H1 (cell line): ENCODE measurements at regions not wholly inside any gene's neighbourhood (a gene's known extent, or its start where the extent isn't known, plus 50 kb on each side); places are given as distances from the start of the nearest gene placed in this dataset.

Experiments used
- CTCF ChIA-PET: fragments of 300-600 bp; sonication (Branson Sonifier 250); formaldehyde crosslinking; loops from one replicate; lab custom pipeline; 2021; ENCODE audit not compliant: partially characterized antibody; lab: Charles Lee
- POLR2A ChIA-PET: fragments of 300-600 bp; sonication (Branson Sonifier 250); formaldehyde crosslinking; loops from one replicate; lab custom pipeline; 2021; ENCODE audit warnings: inconsistent platforms; ENCODE audit not compliant: partially characterized antibody; lab: Charles Lee
- DNase-seq, 2 experiments: peaks; one replicate each; pipeline versions ENCODE4 v3.0.0 to v3.0.0-alpha.2; 2010 to 2022; ENCODE audit warnings: low spot score in 2 of 2, low read depth in 1 of 2, mixed read lengths in 1 of 2
- FAIRE-seq: peaks from 2 replicates; lab custom pipeline; 2011; peaks lifted over from hg19 to GRCh38; lab: Jason Lieb, UNC
- H2AFZ ChIP-seq: 2 replicates; pipeline ENCODE4 v1.8.1; 2012; ENCODE audit warnings: low read length, inconsistent platforms
- H2AK5ac ChIP-seq: 2 replicates; pipeline ENCODE4 v1.6.1; 2013; ENCODE audit warnings: low read depth, low read length
- H2BK120ac ChIP-seq: replicated peaks from 2 replicates; pipeline ENCODE3; 2013; ENCODE audit warnings: low read depth, low read length, inconsistent platforms
- H2BK12ac ChIP-seq: 2 replicates; pipeline ENCODE4 v1.6.1; 2013; ENCODE audit warnings: low read depth, low read length
- H2BK15ac ChIP-seq: 2 replicates; pipeline ENCODE4 v1.6.1; 2013; ENCODE audit warnings: low read length
- H2BK20ac ChIP-seq: 2 replicates; pipeline ENCODE4 v1.6.1; 2013; ENCODE audit warnings: low read length
- H2BK5ac ChIP-seq: 2 replicates; pipeline ENCODE4 v1.6.1; 2013; ENCODE audit warnings: low read depth, low read length
- H3K14ac ChIP-seq: 2 replicates; pipeline ENCODE4 v1.6.1; 2013; ENCODE audit warnings: inconsistent platforms; ENCODE audit not compliant: insufficient read length
- H3K18ac ChIP-seq: 2 replicates; pipeline ENCODE4 v1.6.1; 2013; ENCODE audit warnings: low read length; ENCODE audit errors: extremely low read depth
- H3K23ac ChIP-seq: 2 replicates; pipeline ENCODE4 v1.6.1; 2013; ENCODE audit warnings: inconsistent platforms; ENCODE audit not compliant: insufficient read length
- H3K23me2 ChIP-seq: 2 replicates; pipeline ENCODE4 v1.6.1; 2013; ENCODE audit warnings: low read depth, low read length
- H3K27ac ChIP-seq: 2 replicates; pipeline ENCODE4 v1.6.1; 2011; ENCODE audit warnings: low read depth, low read length, inconsistent platforms
- H3K27me3 ChIP-seq, 4 experiments: replicated peaks in 1 of 4; 1 replicate in 1 of 4; 2 replicates in 3 of 4; pipeline versions ENCODE4 v1.6.1 to v1.8.1; 2011 to 2013; ENCODE audit warnings: low read length in 3 of 4, mild to moderate bottlenecking in 3 of 4, inconsistent platforms in 2 of 4, mixed read lengths in 2 of 4, moderate library complexity in 1 of 4; ENCODE audit not compliant: control insufficient read depth in 3 of 4, insufficient read depth in 3 of 4; ENCODE audit errors: extremely low read depth in 1 of 4
- H3K36me3 ChIP-seq, 4 experiments: 2 replicates each; pipeline versions ENCODE4 v1.6.1 to v1.8.1; 2011 to 2013; ENCODE audit warnings: mild to moderate bottlenecking in 4 of 4, low read length in 3 of 4, moderate library complexity in 2 of 4, control low read depth in 1 of 4, inconsistent platforms in 1 of 4; ENCODE audit not compliant: insufficient read depth in 4 of 4, control insufficient read depth in 2 of 4
- H3K4ac ChIP-seq: replicated peaks from 2 replicates; pipeline ENCODE3; 2013; ENCODE audit warnings: low read length, low read depth, mixed read lengths, inconsistent platforms; ENCODE audit not compliant: insufficient read length
- H3K4me1 ChIP-seq, 4 experiments: replicated peaks in 1 of 4; 1 replicate in 1 of 4; 2 replicates in 3 of 4; pipeline versions ENCODE4 v1.6.1 to v1.8.1; 2011 to 2013; ENCODE audit warnings: low read length in 3 of 4, inconsistent platforms in 2 of 4, mixed read lengths in 1 of 4; ENCODE audit not compliant: insufficient read depth in 4 of 4, control insufficient read depth in 3 of 4
- H3K4me2 ChIP-seq, 2 experiments: 2 replicates each; pipeline versions ENCODE4 v1.6.1 to v1.8.1; 2011 to 2013; ENCODE audit warnings: low read depth in 2 of 2, low read length in 2 of 2, control low read depth in 1 of 2, inconsistent platforms in 1 of 2, mild to moderate bottlenecking in 1 of 2; ENCODE audit not compliant: insufficient read depth in 1 of 2
- H3K4me3 ChIP-seq, 4 experiments: fragments of 200-600, 300-600 bp in 1 of 4; sonication (generic), shearing (Covaris generic), sonication (Bioruptor Twin) in 1 of 4; 2 replicates each; pipeline versions ENCODE4 v1.5.1 to v1.8.1; 2011 to 2016; ENCODE audit warnings: low read length in 4 of 4, low read depth in 3 of 4, control low read depth in 2 of 4, inconsistent platforms in 2 of 4, mild to moderate bottlenecking in 2 of 4, mixed read lengths in 1 of 4, moderate library complexity in 1 of 4; ENCODE audit not compliant: insufficient read depth in 2 of 4; ENCODE audit errors: extremely low read depth in 1 of 4
- H3K56ac ChIP-seq: replicated peaks from 2 replicates; pipeline ENCODE3; 2013; ENCODE audit warnings: low read depth, mild to moderate bottlenecking, mixed read lengths, low read length, inconsistent platforms; ENCODE audit not compliant: insufficient read length
- H3K79me1 ChIP-seq: 2 replicates; pipeline ENCODE4 v1.6.1; 2013; ENCODE audit warnings: low read depth, low read length, control low read depth
- H3K79me2 ChIP-seq, 2 experiments: 2 replicates each; pipeline versions ENCODE4 v1.6.1 to v1.8.1; 2012 to 2013; ENCODE audit warnings: low read length in 2 of 2, mild to moderate bottlenecking in 2 of 2, inconsistent platforms in 1 of 2; ENCODE audit not compliant: insufficient read depth in 2 of 2, control insufficient read depth in 1 of 2
- H3K9ac ChIP-seq, 4 experiments: replicated peaks in 1 of 4; 1 replicate in 1 of 4; 2 replicates in 3 of 4; pipeline versions ENCODE4 v1.6.1 to v1.8.1; 2011 to 2013; ENCODE audit warnings: low read depth in 3 of 4, low read length in 3 of 4, control low read depth in 2 of 4, mild to moderate bottlenecking in 2 of 4, moderate library complexity in 2 of 4, inconsistent platforms in 1 of 4; ENCODE audit errors: extremely low read depth in 1 of 4
- H3K9me3 ChIP-seq, 2 experiments: 2 replicates each; pipeline versions ENCODE4 v1.6.1 to v1.8.1; 2012 to 2013; ENCODE audit warnings: mild to moderate bottlenecking in 2 of 2, moderate library complexity in 2 of 2, control low read depth in 1 of 2, inconsistent platforms in 1 of 2, low read depth in 1 of 2, low read length in 1 of 2, mixed read lengths in 1 of 2; ENCODE audit not compliant: insufficient read depth in 2 of 2
- H4K20me1 ChIP-seq, 2 experiments: replicated peaks in 1 of 2; 2 replicates each; pipeline versions ENCODE3 to v1.8.1; 2011 to 2013; ENCODE audit warnings: inconsistent platforms in 2 of 2, low read length in 2 of 2, mild to moderate bottlenecking in 1 of 2; ENCODE audit not compliant: insufficient read depth in 2 of 2, control insufficient read depth in 1 of 2
- H4K5ac ChIP-seq: 2 replicates; pipeline ENCODE4 v1.6.1; 2013; ENCODE audit warnings: low read length, low read depth, mixed read lengths, inconsistent platforms; ENCODE audit not compliant: insufficient read length
- H4K8ac ChIP-seq: 2 replicates; pipeline ENCODE4 v1.8.0; 2013; ENCODE audit warnings: mild to moderate bottlenecking, moderate library complexity, low read length, inconsistent platforms; ENCODE audit not compliant: insufficient read depth; ENCODE audit errors: extremely low read depth
- H4K91ac ChIP-seq: replicated peaks from 2 replicates; pipeline ENCODE3; 2013; ENCODE audit warnings: low read length, mixed read lengths, inconsistent platforms; ENCODE audit not compliant: insufficient read length
- BCL11A ChIP-seq, 2 experiments: IDR thresholded peaks; one replicate each; pipeline ENCODE4 v1.6.1; 2011; ENCODE audit warnings: low read depth in 2 of 2, low read length in 2 of 2, mild to moderate bottlenecking in 2 of 2
- BRCA1 ChIP-seq: IDR thresholded peaks from 2 replicates; pipeline ENCODE4 v1.6.1; 2012; ENCODE audit warnings: low read depth, low read length, improper control_type of control experiment
- FOSL1 ChIP-seq: IDR thresholded peaks from 2 replicates; pipeline ENCODE4 v1.6.1; 2011; ENCODE audit warnings: mild to moderate bottlenecking, low read depth, low read length, moderate library complexity; ENCODE audit not compliant: insufficient read depth
- POLR2AphosphoS5 ChIP-seq: IDR thresholded peaks from 2 replicates; pipeline ENCODE4 v1.6.1; 2011; ENCODE audit warnings: low read depth, low read length
- TAF7 ChIP-seq: optimal IDR thresholded peaks from 2 replicates; pipeline ENCODE3; 2011; ENCODE audit warnings: low read depth, mild to moderate bottlenecking, inconsistent platforms, low read length, moderate library complexity, borderline replicate concordance
- WGBS, 2 experiments: shearing (Covaris generic) in 1 of 2; methylation state at CpG; one replicate each; pipeline versions ENCODE4 v1.1.6 to v1.1.7; 2013 to 2015; ENCODE audit warnings: low lambda C conversion rate in 2 of 2, mixed read lengths in 2 of 2, inconsistent platforms in 1 of 2, low coverage in 1 of 2, missing lambda C conversion rate in 1 of 2; ENCODE audit not compliant: insufficient replicate concordance in 2 of 2, insufficient coverage in 1 of 2, insufficient read length in 1 of 2; ENCODE audit errors: extremely low coverage in 1 of 2, missing lambda C conversion rate in 1 of 2; 5-methylcytosine and 5-hydroxymethylcytosine counted together

- Histone ChIP-seq H3K36me3 (no peaks in the 10 kb centered on the region), H3K4ac (no peak overlapping the region), H3K14ac (no peak overlapping the region), H3K4me3 (no peak overlapping the region), H4K8ac (no peak overlapping the region; the same call in 1 of the 2 replicates), H2AK5ac (no peak overlapping the region), H4K5ac (no peak overlapping the region), H4K20me1 (no peaks in the 10 kb centered on the region), H3K27ac (no peak overlapping the region), H3K79me1 (no peaks in the 10 kb centered on the region), H3K9me3 (no peaks in the 10 kb centered on the region), H2BK5ac (no peak overlapping the region), H3K4me1 (peaks cover 0 to 4% (median under 1%) of the 10 kb centered on the region in 4 experiments; a peak in 1 of 7 replicates), H3K4me2 (no peak overlapping the region), H3K18ac (no peak overlapping the region), H3K56ac (no peak overlapping the region), H2BK15ac (no peak overlapping the region), H2BK12ac (no peak overlapping the region), H2AFZ (no peak overlapping the region)
- POLR2A ChIA-PET: interaction anchor here (0.6 to 1.3 kb wide), 3 partner anchors 10 to 1118 kb away, joined by 3 read pairs; no protein-coding TSS in a partner anchor
- TF ChIP-seq POLR2AphosphoS5: no peak
- TF ChIP-seq FOSL1: no peak
- no peak for TF ChIP-seq BRCA1
- no peak for TF ChIP-seq BCL11A (IDR thresholded peaks at IDR 0.05; ENCODE audit: low read depth in 2 of 2, low read length in 2 of 2)
- TF ChIP-seq TAF7: no peak
- TF ChIP-seq, all 59 proteins: peak for 0
- DNase-seq (no peak), FAIRE-seq (no peak)
- H3K23me2 ChIP-seq: no peaks in the 10 kb centered on the region
- H3K79me2 ChIP-seq: no peaks in the 10 kb centered on the region
- CTCF ChIA-PET: interaction anchor here (0.6 to 1.3 kb wide), 2 partner anchors 8 to 355 kb away, joined by 3 read pairs; no protein-coding TSS in a partner anchor
- WGBS, 2 experiments: 94% methylated on average over 7 of the region's 10 CpGs; no CpG with 5 or more reads in 1 of the 2 experiments
- H4K91ac ChIP-seq: no peak overlapping the region
- no peak overlapping the region for H3K23ac ChIP-seq
- no peak overlapping the region for H2BK20ac ChIP-seq
- H2BK120ac ChIP-seq: no peak overlapping the region
- peaks cover 0 to 8% (median 2%) of the 10 kb centered on the region in 4 experiments; a peak in 2 of 7 replicates for H3K27me3 ChIP-seq
- H3K9ac ChIP-seq: no peak overlapping the region
Measured at GRCh38 chr22:48141301-48141700, 1378.9 kb downstream of the TBC1D22A start.
